GM23248 (cell line): ENCODE measurements at regions not wholly inside any gene's neighbourhood (a gene's known extent, or its start where the extent isn't known, plus 50 kb on each side); places are given as distances from the start of the nearest gene placed in this dataset.

Source experiments
- EZH2 ChIP-seq: fragments of 200-600 bp; sonication (generic); IDR thresholded peaks from 2 replicates; pipeline ENCODE4 v1.6.1; 2018; ENCODE audit warnings: antibody characterized with exemption, mild to moderate bottlenecking; ENCODE audit not compliant: insufficient read depth, poor library complexity, severe bottlenecking
- EZH2phosphoT487 ChIP-seq: fragments of 200-600 bp; sonication (generic); IDR thresholded peaks from 2 replicates; pipeline ENCODE4 v1.6.1; 2018; ENCODE audit warnings: antibody characterized with exemption, moderate library complexity, mild to moderate bottlenecking, low read depth; ENCODE audit not compliant: insufficient read depth

GRCh38 chr12:90398285-90398836, 556.6 kb downstream of the CCER1 start:
- TF ChIP-seq EZH2phosphoT487 (no peak), EZH2 (no peak)
